ENCODE measurements at regions not wholly inside any gene's neighbourhood (a gene's known extent, or its start where the extent isn't known, plus 50 kb on each side); places are given as distances from the start of the nearest gene placed in this dataset.

- no peaks in the 10 kb centered on the region for H3K4me1 Mint-ChIP-seq (ENCODE audit: unreplicated experiment)
- TF ChIP-seq CTCF (IDR thresholded peaks at IDR 0.05; ENCODE audit: unreplicated experiment): no peak
- H3K4me3 Mint-ChIP-seq (ENCODE audit: unreplicated experiment): no peak overlapping the region
- H3K9me3 Mint-ChIP-seq (ENCODE audit: unreplicated experiment): no peaks in the 10 kb centered on the region
- H3K36me3 Mint-ChIP-seq (ENCODE audit: low read depth, unreplicated experiment): no peaks in the 10 kb centered on the region
- no peak for DNase-seq (ENCODE audit: low spot score)
- H3K27ac Mint-ChIP-seq (ENCODE audit: unreplicated experiment): no peak overlapping the region
- peaks cover 3% of the 10 kb centered on the region for H3K27me3 Mint-ChIP-seq (ENCODE audit: unreplicated experiment)
Measured at GRCh38 chr18:5747678-5748077, 147.6 kb downstream of the TMEM200C start.

DNA sequence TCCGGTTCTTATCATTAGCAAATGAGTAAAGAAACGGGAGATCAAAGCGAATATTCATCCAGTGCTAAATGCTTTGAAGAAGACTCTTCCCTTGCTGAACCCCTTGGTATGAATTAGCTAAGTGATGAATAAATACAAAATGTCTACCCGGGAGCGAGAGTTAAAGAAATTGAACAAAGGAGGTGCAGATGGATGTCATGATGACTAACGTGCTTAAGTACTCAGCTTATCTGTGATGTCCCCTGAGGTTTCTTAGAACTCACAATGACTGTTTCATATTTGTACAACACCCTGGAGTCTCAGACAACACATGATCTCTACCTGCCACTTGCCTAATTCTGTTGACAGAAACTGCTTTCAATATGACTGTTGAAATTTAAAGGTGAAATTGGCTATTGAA lies 148.5 kb downstream of the TMEM200C start:
- TF ChIP-seq CTCF (IDR thresholded peaks at IDR 0.05; ENCODE audit: unreplicated experiment): no peak
- H3K27ac Mint-ChIP-seq (ENCODE audit: unreplicated experiment): no peak overlapping the region
- no peaks in the 10 kb centered on the region for H3K9me3 Mint-ChIP-seq (ENCODE audit: unreplicated experiment)
- H3K4me3 Mint-ChIP-seq (ENCODE audit: unreplicated experiment): no peak overlapping the region
- no peak for DNase-seq (ENCODE audit: low spot score)
- H3K36me3 Mint-ChIP-seq (ENCODE audit: low read depth, unreplicated experiment): no peaks in the 10 kb centered on the region
- H3K27me3 Mint-ChIP-seq (ENCODE audit: unreplicated experiment): peaks cover 3% of the 10 kb centered on the region
- H3K4me1 Mint-ChIP-seq (ENCODE audit: unreplicated experiment): no peaks in the 10 kb centered on the region

GRCh38 chr18:5744659-5745058 lies 150.7 kb downstream of the TMEM200C start:
- no peak for DNase-seq (ENCODE audit: low spot score)
- no peak for TF ChIP-seq CTCF (IDR thresholded peaks at IDR 0.05; ENCODE audit: unreplicated experiment)
- no peak overlapping the region for H3K4me3 Mint-ChIP-seq (ENCODE audit: unreplicated experiment)
- H3K36me3 Mint-ChIP-seq (ENCODE audit: low read depth, unreplicated experiment): no peaks in the 10 kb centered on the region
- no peaks in the 10 kb centered on the region for H3K9me3 Mint-ChIP-seq (ENCODE audit: unreplicated experiment)
- peaks cover 3% of the 10 kb centered on the region for H3K27me3 Mint-ChIP-seq (ENCODE audit: unreplicated experiment)
- no peak overlapping the region for H3K27ac Mint-ChIP-seq (ENCODE audit: unreplicated experiment)
- H3K4me1 Mint-ChIP-seq (ENCODE audit: unreplicated experiment): no peaks in the 10 kb centered on the region

DNA sequence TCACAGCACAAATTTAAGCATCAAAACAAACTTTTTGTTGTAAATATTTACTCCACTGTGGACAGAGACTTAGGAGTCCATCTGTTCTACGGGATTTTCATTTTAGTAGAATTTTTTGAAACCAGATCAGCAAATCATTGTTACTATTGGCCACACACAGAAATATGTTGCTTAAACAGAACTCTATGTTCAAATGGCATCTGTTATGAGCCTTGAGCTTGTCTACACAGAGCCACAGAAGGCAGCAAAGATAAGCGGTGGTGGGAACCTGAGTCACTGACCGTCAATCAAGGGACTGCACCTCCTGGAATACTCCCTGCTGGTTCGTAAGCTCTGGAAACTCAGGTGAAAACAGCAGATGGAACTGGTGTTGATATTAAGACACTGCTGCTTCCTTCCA lies 156.8 kb downstream of the TMEM200C start:
- no peaks in the 10 kb centered on the region for H3K9me3 Mint-ChIP-seq (ENCODE audit: unreplicated experiment)
- no peaks in the 10 kb centered on the region for H3K27me3 Mint-ChIP-seq (ENCODE audit: unreplicated experiment)
- no peaks in the 10 kb centered on the region for H3K36me3 Mint-ChIP-seq (ENCODE audit: low read depth, unreplicated experiment)
- no peak overlapping the region for H3K27ac Mint-ChIP-seq (ENCODE audit: unreplicated experiment)
- H3K4me3 Mint-ChIP-seq (ENCODE audit: unreplicated experiment): no peak overlapping the region
- no peak for DNase-seq (ENCODE audit: low spot score)
- TF ChIP-seq CTCF (IDR thresholded peaks at IDR 0.05; ENCODE audit: unreplicated experiment): no peak
- no peaks in the 10 kb centered on the region for H3K4me1 Mint-ChIP-seq (ENCODE audit: unreplicated experiment)

GRCh38 chr18:5732318-5732717 lies 163.0 kb downstream of the TMEM200C start:
- H3K9me3 Mint-ChIP-seq (ENCODE audit: unreplicated experiment): no peaks in the 10 kb centered on the region
- H3K4me3 Mint-ChIP-seq (ENCODE audit: unreplicated experiment): no peak overlapping the region
- TF ChIP-seq CTCF (IDR thresholded peaks at IDR 0.05; ENCODE audit: unreplicated experiment): no peak
- no peaks in the 10 kb centered on the region for H3K27me3 Mint-ChIP-seq (ENCODE audit: unreplicated experiment)
- no peak for DNase-seq (ENCODE audit: low spot score)
- no peak overlapping the region for H3K27ac Mint-ChIP-seq (ENCODE audit: unreplicated experiment)
- H3K36me3 Mint-ChIP-seq (ENCODE audit: low read depth, unreplicated experiment): no peaks in the 10 kb centered on the region
- no peaks in the 10 kb centered on the region for H3K4me1 Mint-ChIP-seq (ENCODE audit: unreplicated experiment)
